Lower lobe of right lung (tissue), 2 donors: ENCODE measurements at regions not wholly inside any gene's neighbourhood (a gene's known extent, or its start where the extent isn't known, plus 50 kb on each side); places are given as distances from the start of the nearest gene placed in this dataset.

Source experiments
- ATAC-seq, 2 donors: fragments of 200-7000 bp; cut with Tn5 transposase; one replicate each; pipeline ENCODE4 v1.9.1; 2020 to 2022; ENCODE audit warnings: mild to moderate bottlenecking in 2 of 2, moderate library complexity in 2 of 2
- DNase-seq: peaks from one replicate; pipeline ENCODE4 v3.0.0-alpha.2; 2020
- H3K27ac ChIP-seq: fragments of 200-600 bp; one replicate; pipeline ENCODE4 v1.8.0; 2022
- H3K27me3 ChIP-seq: fragments of 200-600 bp; one replicate; pipeline ENCODE4 v1.8.0; 2022; ENCODE audit warnings: low read depth
- H3K36me3 ChIP-seq: fragments of 200-600 bp; one replicate; pipeline ENCODE4 v1.8.0; 2022; ENCODE audit warnings: mild to moderate bottlenecking
- H3K4me1 ChIP-seq: fragments of 200-600 bp; one replicate; pipeline ENCODE4 v1.8.0; 2022
- H3K4me3 ChIP-seq: fragments of 200-600 bp; one replicate; pipeline ENCODE4 v1.8.0; 2022; ENCODE audit warnings: mild to moderate bottlenecking
- H3K9me3 ChIP-seq: fragments of 200-600 bp; one replicate; pipeline ENCODE4 v1.8.0; 2022
- intact Hi-C: fragments of 100-400 bp; cut with DNase I; formaldehyde crosslinking; loops from one replicate; pipeline ENCODE4 v1.11.0; 2022
- TF ChIP-seq, protein P1 (sequence below): fragments of 200-600 bp; IDR thresholded peaks from one replicate; pipeline ENCODE4 v1.8.0; 2022; ENCODE audit warnings: antibody characterized with exemption, mild to moderate bottlenecking
- donor health status: DM: no; HTN: yes; CAD: no; lungs with severe emphysema.

DNA sequence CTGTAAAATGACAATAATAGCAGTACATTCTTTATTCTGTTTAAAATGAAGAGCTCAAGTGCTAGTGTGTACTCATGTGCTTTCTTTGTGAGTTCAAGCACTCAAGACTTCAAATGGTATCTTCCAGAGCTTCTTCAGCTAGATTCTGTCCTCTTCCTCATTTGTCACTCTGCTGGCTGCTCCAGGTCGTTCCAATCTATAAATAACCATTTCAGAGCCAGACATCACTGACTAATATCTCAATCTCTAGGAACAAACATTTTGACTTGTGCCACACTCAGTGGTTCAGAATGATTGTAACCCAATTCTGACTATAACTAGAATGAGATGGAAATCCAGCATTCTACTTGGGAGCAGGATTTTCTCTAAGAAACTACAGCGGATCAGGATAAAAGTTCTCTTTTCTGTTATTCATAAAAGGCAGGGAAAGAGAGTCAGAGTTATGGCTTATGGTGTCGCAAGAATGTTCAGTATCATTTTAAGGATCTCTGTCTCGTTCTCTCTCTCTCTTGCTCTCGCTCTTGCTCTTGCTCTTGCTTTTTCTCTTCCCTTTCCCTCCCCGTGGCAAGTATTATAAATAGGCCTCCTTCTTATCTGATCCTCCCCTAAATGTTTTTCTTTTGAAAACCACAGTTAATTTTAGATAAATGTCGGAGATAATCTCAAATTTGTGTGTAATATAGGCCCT, 116.3 kb upstream of the MAF start:
- no peak for DNase-seq
- no peaks in the 10 kb centered on the region for H3K27me3 ChIP-seq
- peak overlapping the region; percentile 2 for H3K27ac ChIP-seq
- ATAC-seq = no peak
- intact Hi-C loops = no loop called here
- TF ChIP-seq, protein P1, sequence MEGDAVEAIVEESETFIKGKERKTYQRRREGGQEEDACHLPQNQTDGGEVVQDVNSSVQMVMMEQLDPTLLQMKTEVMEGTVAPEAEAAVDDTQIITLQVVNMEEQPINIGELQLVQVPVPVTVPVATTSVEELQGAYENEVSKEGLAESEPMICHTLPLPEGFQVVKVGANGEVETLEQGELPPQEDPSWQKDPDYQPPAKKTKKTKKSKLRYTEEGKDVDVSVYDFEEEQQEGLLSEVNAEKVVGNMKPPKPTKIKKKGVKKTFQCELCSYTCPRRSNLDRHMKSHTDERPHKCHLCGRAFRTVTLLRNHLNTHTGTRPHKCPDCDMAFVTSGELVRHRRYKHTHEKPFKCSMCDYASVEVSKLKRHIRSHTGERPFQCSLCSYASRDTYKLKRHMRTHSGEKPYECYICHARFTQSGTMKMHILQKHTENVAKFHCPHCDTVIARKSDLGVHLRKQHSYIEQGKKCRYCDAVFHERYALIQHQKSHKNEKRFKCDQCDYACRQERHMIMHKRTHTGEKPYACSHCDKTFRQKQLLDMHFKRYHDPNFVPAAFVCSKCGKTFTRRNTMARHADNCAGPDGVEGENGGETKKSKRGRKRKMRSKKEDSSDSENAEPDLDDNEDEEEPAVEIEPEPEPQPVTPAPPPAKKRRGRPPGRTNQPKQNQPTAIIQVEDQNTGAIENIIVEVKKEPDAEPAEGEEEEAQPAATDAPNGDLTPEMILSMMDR = no peak
- no peaks in the 10 kb centered on the region for H3K9me3 ChIP-seq
- H3K4me1 ChIP-seq = no peaks in the 10 kb centered on the region
- no peaks in the 10 kb centered on the region for H3K36me3 ChIP-seq
- H3K4me3 ChIP-seq = no peak overlapping the region

DNA sequence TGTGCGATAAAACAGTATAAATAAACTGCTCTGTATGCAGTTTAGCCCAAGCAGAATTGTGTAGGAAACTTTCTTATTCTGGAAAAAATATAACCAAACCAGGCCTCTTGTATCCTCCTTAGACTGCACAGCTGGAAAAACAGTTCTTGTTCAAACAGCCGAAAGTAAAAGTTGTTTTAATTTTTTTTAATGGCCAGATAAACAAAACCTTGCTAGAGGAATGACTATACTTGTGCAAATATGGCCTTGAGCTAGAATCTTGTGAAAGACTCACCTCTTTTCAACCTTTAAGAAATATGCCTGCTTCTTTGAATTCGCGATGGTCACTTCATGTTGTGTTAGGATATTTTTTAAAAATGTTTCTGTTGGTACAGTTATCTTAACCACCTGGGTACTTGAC, 114.5 kb upstream of the MAF start:
- TF ChIP-seq, protein P1 = no peak
- no peak overlapping the region for H3K4me3 ChIP-seq
- intact Hi-C loops = no loop called here
- DNase-seq = no peak
- H3K27ac ChIP-seq = no peak overlapping the region
- no peaks in the 10 kb centered on the region for H3K9me3 ChIP-seq
- no peak for ATAC-seq
- H3K27me3 ChIP-seq = no peaks in the 10 kb centered on the region
- no peaks in the 10 kb centered on the region for H3K4me1 ChIP-seq
- H3K36me3 ChIP-seq = no peaks in the 10 kb centered on the region

DNA sequence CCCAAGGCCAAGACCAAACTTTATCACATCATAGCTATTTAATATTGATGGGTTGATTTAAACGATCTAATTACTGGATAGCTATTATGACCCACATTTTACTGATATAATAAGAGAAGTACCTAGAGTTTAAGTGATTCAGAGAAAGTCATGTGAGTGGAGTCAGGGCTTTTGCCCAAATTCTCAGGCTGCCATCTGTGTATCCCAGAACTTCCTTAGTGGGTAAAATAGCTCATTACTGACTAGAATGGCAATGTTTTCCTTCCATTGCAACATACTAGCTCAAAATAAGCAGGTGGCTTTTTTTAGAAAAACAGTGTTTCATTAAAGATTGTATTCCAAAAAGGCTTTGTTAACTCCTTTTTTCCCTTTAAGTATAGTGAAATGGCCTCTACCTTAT, 113.9 kb upstream of the MAF start:
- Histone ChIP-seq H3K27me3 (no peaks in the 10 kb centered on the region), H3K27ac (no peak overlapping the region), H3K36me3 (no peaks in the 10 kb centered on the region), H3K4me1 (no peaks in the 10 kb centered on the region), H3K4me3 (no peak overlapping the region), H3K9me3 (no peaks in the 10 kb centered on the region)
- intact Hi-C loops = no loop called here
- no peak for ATAC-seq
- TF ChIP-seq, protein P1 = no peak
- no peak for DNase-seq

DNA sequence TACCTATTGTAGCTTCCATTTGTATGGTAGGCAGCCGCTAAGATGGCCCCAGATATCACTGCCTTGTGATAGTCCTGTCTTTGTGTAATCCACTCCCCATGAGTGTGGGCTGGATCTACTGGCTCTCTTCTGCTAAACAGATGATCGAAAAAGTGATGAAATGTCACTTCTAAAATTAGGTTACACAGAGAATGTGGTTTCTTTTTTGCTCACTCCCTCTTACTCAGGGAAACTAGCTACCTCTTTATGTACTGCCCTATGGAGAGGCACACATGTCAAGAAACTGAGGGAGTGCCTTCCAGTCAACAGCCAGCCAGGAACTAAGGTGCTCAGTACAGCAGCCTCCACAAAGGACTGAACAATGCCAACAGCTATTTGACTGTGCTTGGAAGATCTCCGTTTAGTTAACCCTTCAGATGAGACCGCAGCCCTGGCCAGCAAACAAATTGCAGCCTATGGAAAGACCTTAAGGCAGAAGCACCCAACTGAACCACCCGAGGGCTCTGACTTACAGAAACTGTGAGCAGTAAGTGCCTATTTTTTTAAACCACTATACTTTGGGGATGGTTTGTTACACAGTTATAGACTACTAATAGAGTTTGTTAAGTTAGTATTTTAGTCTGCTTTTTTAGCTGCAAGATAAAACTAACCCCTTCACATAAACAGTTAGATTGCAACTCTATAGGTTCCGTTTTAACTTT, 113.2 kb upstream of the MAF start:
- intact Hi-C loops = no loop called here
- Histone ChIP-seq H3K27ac (no peak overlapping the region), H3K4me3 (no peak overlapping the region), H3K4me1 (no peaks in the 10 kb centered on the region), H3K9me3 (no peaks in the 10 kb centered on the region), H3K36me3 (no peaks in the 10 kb centered on the region), H3K27me3 (no peaks in the 10 kb centered on the region)
- ATAC-seq (no peak), DNase-seq (no peak)
- TF ChIP-seq, protein P1 = no peak

DNA sequence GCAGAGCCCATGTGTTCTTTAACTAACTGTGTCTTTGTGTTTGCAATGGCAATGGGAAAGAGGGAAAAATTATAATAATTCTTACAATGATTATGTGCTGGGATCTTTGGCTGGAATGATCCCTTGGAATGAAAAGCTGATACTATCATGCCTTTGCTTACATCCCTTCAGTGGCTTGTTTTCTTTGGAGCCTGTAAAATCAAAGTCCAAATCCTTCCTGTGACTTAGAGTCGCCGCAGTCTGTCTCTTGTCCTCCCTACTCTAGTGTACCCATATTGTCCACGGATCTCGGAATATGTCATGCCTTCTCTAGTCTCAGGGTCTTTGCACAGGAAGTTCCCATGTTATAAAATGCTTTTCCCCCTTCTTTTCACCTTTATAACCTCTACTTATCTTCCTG, 111.7 kb upstream of the MAF start:
- no peaks in the 10 kb centered on the region for H3K9me3 ChIP-seq
- H3K4me1 ChIP-seq = no peaks in the 10 kb centered on the region
- intact Hi-C loops = no loop called here
- H3K4me3 ChIP-seq = no peak overlapping the region
- no peaks in the 10 kb centered on the region for H3K27me3 ChIP-seq
- TF ChIP-seq, protein P1 = no peak
- no peaks in the 10 kb centered on the region for H3K36me3 ChIP-seq
- ATAC-seq (no peak), DNase-seq (no peak)
- no peak overlapping the region for H3K27ac ChIP-seq
